ENCODE measurements at regions not wholly inside any gene's neighbourhood (a gene's known extent, or its start where the extent isn't known, plus 50 kb on each side); places are given as distances from the start of the nearest gene placed in this dataset.

- no peak overlapping the region for H3K27ac ChIP-seq (ENCODE audit: low read depth)
- H3K4me1 ChIP-seq (ENCODE audit: insufficient read depth): no peaks in the 10 kb centered on the region
- H3K36me3 ChIP-seq (ENCODE audit: insufficient read depth): no peaks in the 10 kb centered on the region
- no peaks in the 10 kb centered on the region for H3K27me3 ChIP-seq (ENCODE audit: insufficient read depth)
- H3K4me3 ChIP-seq: no peak overlapping the region
- Mint-ChIP-seq H3K4me1 (no peaks in the 10 kb centered on the region), H3K36me3 (ENCODE audit: low read depth) (no peaks in the 10 kb centered on the region), H3K9me3 (no peaks in the 10 kb centered on the region), H3K27ac (no peak overlapping the region), H3K4me3 (no peak overlapping the region), H3K27me3 (ENCODE audit: insufficient read depth, low read depth, poor library complexity) (peaks cover 4% of the 10 kb centered on the region)
- no peaks in the 10 kb centered on the region for H4K20me1 ChIP-seq (replicated peaks; ENCODE audit: insufficient read depth)
- DNase-seq (ENCODE audit: low spot score) (no peak), ATAC-seq (no peak)
- no peaks in the 10 kb centered on the region for H3K79me2 ChIP-seq (replicated peaks; ENCODE audit: insufficient read depth)
- no peak for TF ChIP-seq ZNF331 (CRISPR knock-in tag; IDR thresholded peaks at IDR 0.05; ENCODE audit: low read depth)
- TF ChIP-seq EZH2phosphoT487 (IDR thresholded peaks at IDR 0.05; ENCODE audit: unreplicated experiment): no peak
- TF ChIP-seq STAT1 (IDR thresholded peaks at IDR 0.05; ENCODE audit: unreplicated experiment): no peak
- no peak for TF ChIP-seq ZNF462 (CRISPR knock-in tag; IDR thresholded peaks at IDR 0.05)
- no peak for TF ChIP-seq NANOG (IDR thresholded peaks at IDR 0.05; ENCODE audit: borderline replicate concordance)
- no peak for TF ChIP-seq POLR2AphosphoS5 (IDR thresholded peaks at IDR 0.05; ENCODE audit: low read depth)
- no peak for TF ChIP-seq CREB1 (CRISPR knock-in tag; IDR thresholded peaks at IDR 0.05; ENCODE audit: low read depth)
- no peak for TF ChIP-seq CTCF (conservative IDR thresholded peaks at IDR 0.05; ENCODE audit: low read depth in 2 of 2)
- no peak for TF ChIP-seq JUNB (IDR thresholded peaks at IDR 0.05; ENCODE audit: unreplicated experiment)
- TF ChIP-seq REST (IDR thresholded peaks at IDR 0.05; ENCODE audit: unreplicated experiment): no peak
- no peak for TF ChIP-seq EZH2 (IDR thresholded peaks at IDR 0.05; ENCODE audit: low read depth, unreplicated experiment)
- TF ChIP-seq ETS1 (IDR thresholded peaks at IDR 0.05): no peak
- TF ChIP-seq ZNF114 (CRISPR knock-in tag; IDR thresholded peaks at IDR 0.05): no peak
- H3K9me2 ChIP-seq (ENCODE audit: insufficient read depth): 0 out of 2 replicates have a peak, but pooled peaks cover 14% of the 10 kb centered on the region
- no peak overlapping the region for H3K4me2 ChIP-seq
- no peak overlapping the region for H2AFZ ChIP-seq
- no peaks in the 10 kb centered on the region for H3F3A ChIP-seq (replicated peaks; ENCODE audit: low read depth)
Observed at GRCh38 chr18:45161850-45162249, 453.4 kb upstream of the SLC14A2 start.
